GM21360 (cell line): ENCODE measurements at regions not wholly inside any gene's neighbourhood (a gene's known extent, or its start where the extent isn't known, plus 50 kb on each side); places are given as distances from the start of the nearest gene placed in this dataset.
"Not testable (repeated sequence)": the region's sequence is repeated elsewhere in the genome, so short reads cannot be mapped to it uniquely, and the experiment has no call there.

Source experiments
- ATAC-seq: cut with Tn5 transposase; IDR thresholded peaks from one replicate; pipeline ENCODE4 v1.9.1; 2021; ENCODE audit warnings: mild to moderate bottlenecking, moderate library complexity; ENCODE audit not compliant: unreplicated experiment

DNA sequence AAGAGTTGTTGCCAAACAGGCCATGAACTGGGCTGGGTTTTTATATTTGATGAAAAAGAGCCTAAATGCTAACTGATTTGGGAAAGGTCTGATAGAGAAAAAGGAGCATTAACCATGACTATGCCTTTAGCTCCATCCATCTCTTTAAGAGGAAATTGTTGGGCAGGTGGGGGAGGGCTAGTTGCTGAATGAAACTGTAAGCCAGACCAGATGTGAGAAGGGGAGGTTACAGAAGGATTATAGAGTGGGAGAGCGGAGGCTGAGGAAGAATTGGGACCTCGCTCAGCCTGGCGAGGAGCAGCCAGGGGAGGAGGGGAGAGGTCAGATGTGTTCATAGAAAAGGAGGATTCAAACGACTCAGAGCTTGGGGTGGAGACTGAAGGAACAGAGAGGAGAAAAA is 74.9 kb upstream of the OTUD4 start:
- not testable (repeated sequence) for ATAC-seq

DNA sequence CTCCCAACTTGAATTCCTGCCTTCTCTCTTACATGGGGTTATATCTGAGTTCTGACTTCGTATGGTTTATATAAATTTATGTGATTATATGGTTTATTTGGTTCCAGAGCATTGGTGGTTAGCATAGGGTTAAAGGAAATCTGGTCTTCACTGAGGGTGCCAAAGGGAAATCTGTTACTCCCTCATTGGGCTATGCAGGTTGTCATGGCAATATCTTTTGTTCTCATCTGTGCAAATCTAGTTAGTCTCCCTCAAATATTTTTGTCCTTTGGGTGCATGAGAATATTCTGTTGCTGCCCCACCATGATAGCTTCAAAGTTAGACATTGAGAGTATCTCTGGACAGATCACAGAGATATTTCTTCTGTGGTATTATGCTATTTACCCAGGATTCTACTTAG is 71.8 kb upstream of the OTUD4 start:
- no peak for ATAC-seq

DNA sequence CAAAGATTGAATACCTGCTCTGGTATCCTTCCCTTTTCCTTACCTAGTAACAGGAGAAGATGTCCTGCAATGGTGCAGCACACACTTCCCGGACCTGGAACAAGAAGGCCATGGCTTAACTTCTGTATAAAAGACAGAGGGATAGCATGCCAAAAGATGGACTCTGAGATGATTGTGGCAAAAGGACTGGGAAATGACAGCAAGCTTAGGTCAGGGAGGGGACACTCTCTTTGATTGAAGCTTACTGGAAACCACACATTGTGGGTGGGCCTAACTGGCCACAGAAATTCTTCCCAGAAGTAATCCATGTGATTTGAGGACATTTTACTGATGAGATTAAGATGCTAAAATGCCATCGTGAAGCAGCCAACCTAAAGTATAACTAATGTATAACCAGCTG is 71.0 kb upstream of the OTUD4 start:
- ATAC-seq, result no peak

DNA sequence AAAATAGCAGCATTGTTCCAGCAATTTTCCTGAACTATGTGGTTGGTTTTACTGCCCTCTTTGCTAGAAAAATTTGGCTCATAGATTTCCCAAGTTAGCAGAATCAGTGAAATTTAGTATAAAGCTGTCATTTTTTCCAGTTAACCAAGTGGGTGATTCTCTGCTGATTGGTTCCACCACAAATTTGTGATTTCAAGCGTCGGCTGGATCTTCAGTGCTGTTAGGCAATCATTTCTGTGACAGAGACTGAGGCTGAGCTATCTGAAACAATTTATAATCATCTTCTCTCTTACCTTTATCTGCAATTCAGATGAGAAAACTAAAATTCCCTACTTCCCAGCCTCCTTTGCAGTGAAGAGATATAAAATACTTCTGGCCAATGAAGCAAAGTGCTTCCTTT is 68.6 kb upstream of the OTUD4 start:
- no peak for ATAC-seq

DNA sequence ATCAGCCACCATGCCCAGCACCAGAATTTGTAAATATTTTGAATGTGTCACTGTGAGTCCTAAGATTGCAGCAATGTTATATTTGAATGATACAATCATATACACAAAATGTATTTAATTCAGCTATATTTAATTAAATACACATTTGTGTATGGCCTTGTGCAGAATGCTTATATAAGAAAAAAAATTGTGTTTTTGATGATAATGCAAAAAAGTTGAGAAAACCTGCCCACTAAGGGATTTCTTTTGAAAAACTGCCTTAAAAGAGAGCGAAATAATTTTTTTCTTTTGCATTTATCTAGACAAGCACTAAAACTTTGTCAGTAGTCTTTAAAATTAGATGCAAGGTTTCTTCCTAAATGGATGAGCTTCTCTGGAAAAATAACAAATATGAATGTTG is 68.1 kb upstream of the OTUD4 start:
- no peak for ATAC-seq

DNA sequence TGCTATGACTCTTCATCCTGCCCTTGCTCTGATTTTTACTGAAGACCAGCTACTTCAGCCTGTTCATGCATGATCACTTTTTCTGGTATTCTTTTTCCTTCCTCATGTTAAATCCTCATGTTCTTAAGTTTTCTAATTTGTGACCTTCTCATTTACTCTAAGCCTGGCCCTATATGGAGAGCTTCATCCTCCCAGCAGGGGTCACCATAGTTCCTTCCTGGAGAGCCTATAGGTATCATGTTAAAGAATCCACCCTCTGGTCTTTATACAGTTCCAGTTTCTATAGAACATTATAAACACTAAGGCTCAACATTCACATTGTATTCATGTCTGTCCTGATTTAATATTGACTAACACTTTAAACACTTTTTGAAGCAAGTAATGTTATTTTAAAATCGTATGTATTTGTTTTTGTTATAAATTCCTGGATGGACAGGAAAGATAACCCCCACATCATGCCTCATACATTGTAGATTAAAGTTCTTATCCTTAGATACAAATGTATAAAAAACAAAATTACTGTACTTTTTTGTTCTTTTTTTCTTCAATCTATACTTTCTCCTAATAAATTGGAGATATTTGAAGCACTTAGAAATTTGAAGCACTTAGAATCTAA is 53.8 kb upstream of the OTUD4 start:
- peak; percentile 96 for ATAC-seq

DNA sequence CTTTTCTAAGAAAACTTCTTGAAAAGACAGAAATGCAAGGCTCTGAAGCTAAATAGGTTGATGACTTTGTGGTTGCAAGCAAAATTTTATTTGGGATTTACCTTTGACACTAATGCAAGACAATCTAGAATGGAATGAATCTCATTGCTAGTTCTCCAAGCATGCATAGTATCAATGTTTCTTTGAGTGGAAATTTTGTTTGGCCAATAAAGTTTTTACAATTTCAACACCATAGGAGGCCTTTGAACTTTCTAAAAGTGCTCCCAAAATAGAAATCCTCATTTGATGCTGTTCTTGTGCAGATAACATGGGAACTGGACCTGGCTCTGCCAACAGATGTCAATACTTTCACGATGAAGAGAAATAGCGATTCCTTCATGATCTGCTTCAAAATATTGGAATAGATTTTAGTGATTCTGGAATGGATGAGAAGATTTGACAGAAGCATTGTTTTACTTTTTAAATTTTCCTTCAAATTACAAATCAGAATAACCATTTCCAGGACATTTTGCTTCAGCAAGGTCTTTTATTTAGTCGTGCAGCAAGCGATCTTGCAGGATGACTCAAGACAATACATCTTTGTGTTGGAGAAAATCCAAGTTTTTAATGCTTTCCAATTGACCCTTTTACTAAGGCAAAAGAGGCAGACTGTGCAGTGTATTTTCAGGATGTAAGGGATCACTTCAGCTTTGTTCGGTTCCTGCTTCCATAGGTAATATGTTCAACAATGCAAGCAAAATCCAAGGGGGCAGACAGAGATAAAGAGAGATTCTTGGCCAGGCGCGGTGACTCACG is 51.7 kb upstream of the OTUD4 start:
- ATAC-seq, result no peak

DNA sequence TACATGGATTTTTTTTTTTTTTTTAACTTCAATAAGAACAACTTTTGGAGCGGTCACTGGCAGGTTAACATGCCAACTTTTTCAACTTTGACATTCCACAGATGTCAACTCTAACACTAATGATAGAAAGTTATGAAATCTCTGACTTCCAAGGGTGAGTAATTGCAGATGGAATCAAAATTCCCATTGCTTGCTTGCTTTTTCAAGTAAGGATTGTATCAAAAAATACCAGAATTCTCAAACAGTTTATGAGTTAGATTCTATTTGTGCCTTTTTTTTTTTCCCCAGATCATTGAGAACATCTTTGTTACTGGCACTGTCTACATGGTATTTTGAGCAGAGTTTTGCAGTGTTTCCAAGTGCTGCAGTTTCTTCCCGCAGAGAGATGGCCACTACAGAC is 50.3 kb upstream of the OTUD4 start:
- no peak for ATAC-seq
